Prostate gland (tissue), 2 donors: ENCODE measurements at regions not wholly inside any gene's neighbourhood (a gene's known extent, or its start where the extent isn't known, plus 50 kb on each side); places are given as distances from the start of the nearest gene placed in this dataset.

Experiments used
- DNase-seq: peaks from one replicate; pipeline ENCODE4 v3.0.0-alpha.2; 2019; ENCODE audit warnings: low spot score
- H3K27ac ChIP-seq, 2 donors: fragments of 200-600 bp; sonication (generic); 2 replicates each; pipeline ENCODE4 v1.5.1; 2017 to 2019
- H3K27me3 ChIP-seq: fragments of 200-600 bp; sonication (generic); replicated peaks from 2 replicates; pipeline ENCODE4 v1.5.1; 2019; ENCODE audit not compliant: insufficient read depth
- H3K36me3 ChIP-seq, 2 donors: fragments of 200-600 bp; sonication (generic); 1 replicate in 1 of 2; 2 replicates in 1 of 2; pipeline versions ENCODE4 v1.5.1 to v1.8.1; 2017 to 2019
- H3K4me1 ChIP-seq: fragments of 200-600 bp; sonication (generic); replicated peaks from 2 replicates; pipeline ENCODE4 v1.5.1; 2019
- H3K4me3 ChIP-seq, 2 donors: fragments of 200-600 bp; sonication (generic); 2 replicates each; pipeline ENCODE4 v1.5.1; 2017 to 2019
- H3K9me3 ChIP-seq: fragments of 200-600 bp; sonication (generic); 2 replicates; pipeline ENCODE4 v1.5.1; 2017
- CTCF ChIP-seq, 4 experiments: fragments of 200-600 bp in 2 of 4; fragments of 450-650 bp in 2 of 4; sonication (generic) in 2 of 4; IDR thresholded peaks; 1 replicate in 3 of 4; 2 replicates in 1 of 4; pipeline ENCODE4 v1.5.1; 2016 to 2019; ENCODE audit warnings: antibody characterized with exemption in 4 of 4, mild to moderate bottlenecking in 2 of 4, moderate library complexity in 2 of 4
- POLR2A ChIP-seq: fragments of 450-650 bp; IDR thresholded peaks from one replicate; pipeline ENCODE4 v1.6.1; 2016; ENCODE audit warnings: antibody characterized with exemption, mild to moderate bottlenecking
- POLR2AphosphoS5 ChIP-seq: sonication (generic); formaldehyde crosslinking; IDR thresholded peaks from one replicate; pipeline ENCODE4 v1.6.1; 2017; ENCODE audit warnings: antibody characterized with exemption
- WGBS: methylation state at CpG from one replicate; pipeline ENCODE4 v1.1.5; 2018; 5-methylcytosine and 5-hydroxymethylcytosine counted together
- intact Hi-C: fragments of 100-400 bp; cut with DNase I; formaldehyde crosslinking; loops from one replicate; pipeline ENCODE4 v1.14.2; 2022

GRCh38 chr4:18227880-18228279 lies 206.3 kb upstream of the LCORL start:
- Histone ChIP-seq H3K9me3 (no peaks in the 10 kb centered on the region), H3K4me1 (no peaks in the 10 kb centered on the region), H3K4me3 (no peak overlapping the region), H3K27ac (no peak overlapping the region), H3K27me3 (no peaks in the 10 kb centered on the region), H3K36me3 (no peaks in the 10 kb centered on the region)
- intact Hi-C loops = no loop called here
- 23% methylated on average over 1 of the region's 1 CpG for WGBS
- no peak for TF ChIP-seq POLR2AphosphoS5
- TF ChIP-seq POLR2A = no peak
- TF ChIP-seq CTCF (IDR thresholded peaks at IDR 0.05) = no peak
- no peak for DNase-seq

- H3K27ac ChIP-seq = no peak overlapping the region
- H3K27me3 ChIP-seq = no peaks in the 10 kb centered on the region
- no peak for DNase-seq
- intact Hi-C loops = no loop called here
- no peaks in the 10 kb centered on the region for H3K36me3 ChIP-seq
- TF ChIP-seq POLR2A = no peak
- no peak for TF ChIP-seq CTCF (IDR thresholded peaks at IDR 0.05)
- no peak for TF ChIP-seq POLR2AphosphoS5
- no peak overlapping the region for H3K4me3 ChIP-seq
- 44% methylated on average over 5 of the region's 5 CpGs for WGBS
- H3K9me3 ChIP-seq = no peaks in the 10 kb centered on the region
- no peaks in the 10 kb centered on the region for H3K4me1 ChIP-seq
Observed at GRCh38 chr4:18214411-18215055, 193.0 kb upstream of the LCORL start.

- intact Hi-C loops = no loop called here
- Histone ChIP-seq H3K27ac (no peak overlapping the region), H3K9me3 (no peaks in the 10 kb centered on the region), H3K36me3 (no peaks in the 10 kb centered on the region), H3K27me3 (no peaks in the 10 kb centered on the region), H3K4me1 (no peaks in the 10 kb centered on the region), H3K4me3 (no peak overlapping the region)
- no peak for DNase-seq
- TF ChIP-seq CTCF (IDR thresholded peaks at IDR 0.05) (no peak), POLR2AphosphoS5 (no peak), POLR2A (no peak)
- WGBS = 93% methylated on average over 2 of the region's 3 CpGs
Observed at GRCh38 chr4:18213576-18214198, 192.1 kb upstream of the LCORL start.

- Histone ChIP-seq H3K27me3 (no peaks in the 10 kb centered on the region), H3K9me3 (no peaks in the 10 kb centered on the region), H3K4me3 (no peak overlapping the region), H3K4me1 (no peaks in the 10 kb centered on the region), H3K27ac (no peak overlapping the region), H3K36me3 (no peaks in the 10 kb centered on the region)
- intact Hi-C loops = no loop called here
- DNase-seq = no peak
- TF ChIP-seq POLR2A (no peak), CTCF (IDR thresholded peaks at IDR 0.05) (no peak), POLR2AphosphoS5 (no peak)
Observed at GRCh38 chr4:18209448-18209847, 187.9 kb upstream of the LCORL start.

GRCh38 chr4:18203966-18204365 lies 182.4 kb upstream of the LCORL start:
- Histone ChIP-seq H3K36me3 (no peaks in the 10 kb centered on the region), H3K27ac (no peak overlapping the region), H3K27me3 (no peaks in the 10 kb centered on the region), H3K4me3 (no peak overlapping the region), H3K9me3 (no peaks in the 10 kb centered on the region), H3K4me1 (no peaks in the 10 kb centered on the region)
- TF ChIP-seq CTCF (IDR thresholded peaks at IDR 0.05) (no peak), POLR2AphosphoS5 (no peak), POLR2A (no peak)
- DNase-seq = no peak
- intact Hi-C loops = no loop called here
- WGBS = 23% methylated on average over 3 of the region's 3 CpGs
